Upper lobe of left lung (tissue), 6 donors: ENCODE measurements at regions not wholly inside any gene's neighbourhood (a gene's known extent, or its start where the extent isn't known, plus 50 kb on each side); places are given as distances from the start of the nearest gene placed in this dataset.
"Not testable (repeated sequence)": the region's sequence is repeated elsewhere in the genome, so short reads cannot be mapped to it uniquely, and the experiment has no call there.

Source experiments
- ATAC-seq, 2 donors: fragments of 200-7000 bp; cut with Tn5 transposase; one replicate each; pipeline ENCODE4 v1.9.1; 2022; ENCODE audit warnings: mild to moderate bottlenecking in 2 of 2, moderate library complexity in 2 of 2; ENCODE audit not compliant: low FRiP score in 2 of 2
- DNase-seq, 2 donors: peaks; one replicate each; pipeline ENCODE4 v3.0.0-alpha.2; 2019 to 2020
- H3K27ac ChIP-seq, 4 donors: fragments of 200-600 bp; sonication (generic); one replicate each; pipeline ENCODE4 v1.5.1; 2016 to 2019
- H3K27me3 ChIP-seq, 4 donors: fragments of 200-600 bp; sonication (generic); one replicate each; pipeline ENCODE4 v1.5.1; 2017 to 2019
- H3K36me3 ChIP-seq, 4 donors: fragments of 200-600 bp; sonication (generic); one replicate each; pipeline ENCODE4 v1.5.1; 2016 to 2019
- H3K4me1 ChIP-seq, 4 donors: fragments of 200-600 bp; sonication (generic); one replicate each; pipeline ENCODE4 v1.5.1; 2018 to 2019
- H3K4me3 ChIP-seq, 4 donors: fragments of 200-600 bp; sonication (generic); one replicate each; pipeline ENCODE4 v1.5.1; 2017 to 2019; ENCODE audit warnings: mild to moderate bottlenecking in 2 of 4, moderate library complexity in 1 of 4
- H3K9me3 ChIP-seq, 4 donors: fragments of 200-600 bp; sonication (generic); one replicate each; pipeline ENCODE4 v1.5.1; 2018 to 2019
- CTCF ChIP-seq, 6 experiments: fragments of 450-650 bp in 4 of 6; fragments of 200-600 bp in 2 of 6; sonication (generic) in 2 of 6; IDR thresholded peaks; one replicate each; pipeline ENCODE4 v1.5.1; 2016 to 2019; ENCODE audit warnings: antibody characterized with exemption in 6 of 6
- WGBS, 2 donors: methylation state at CpG; one replicate each; pipeline ENCODE4 v1.1.5; 2017 to 2018; 5-methylcytosine and 5-hydroxymethylcytosine counted together
- donor health status: DM: no; HTN: no; CAD: no; lungs with moderate emphysema.
- donor health status: DM: no; HTN: yes; CAD: no; lungs with severe emphysema.

GRCh38 chrX:89757767-89758166 is 163.9 kb upstream of the TGIF2LX start:
- not testable (repeated sequence) for ATAC-seq, H3K27ac ChIP-seq, H3K36me3 ChIP-seq, H3K27me3 ChIP-seq, H3K9me3 ChIP-seq, H3K4me3 ChIP-seq, DNase-seq, H3K4me1 ChIP-seq
- 0% methylated on average over 1 of the region's 1 CpG for whole genome bisulfite sequencing, 2 donors
- TF ChIP-seq CTCF (IDR thresholded peaks at IDR 0.05), result peak in 4 of 6 experiments; percentile 23 to 50 (median 38)

DNA sequence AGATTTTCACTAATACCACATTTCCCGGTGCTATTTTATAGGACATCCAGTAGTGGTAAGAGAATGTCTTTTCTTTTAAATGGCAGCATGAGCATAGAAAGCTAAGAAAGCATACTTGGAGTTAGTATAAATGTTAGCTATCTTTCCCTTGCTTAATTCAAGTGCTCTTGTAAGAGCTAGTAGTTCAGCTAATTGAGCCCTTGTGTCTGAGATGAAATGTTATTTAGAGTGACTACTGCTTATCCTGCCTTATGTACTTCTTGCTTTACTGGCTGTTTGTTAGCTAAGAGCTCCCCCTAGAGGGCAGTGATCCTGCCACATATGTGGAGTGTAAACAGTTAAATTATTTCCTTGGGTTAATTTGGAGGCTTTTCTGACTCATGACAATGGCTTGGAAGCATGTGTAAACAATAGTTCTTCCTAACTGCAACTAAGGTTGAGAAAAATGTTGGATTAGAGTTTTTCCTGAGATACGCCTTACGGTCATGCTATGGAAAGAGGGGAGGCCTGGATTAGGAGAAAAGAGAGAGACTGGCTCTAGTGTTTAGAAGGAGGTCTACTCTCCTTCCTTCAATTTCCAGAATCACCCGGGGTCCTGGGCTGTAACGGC is 162.5 kb upstream of the TGIF2LX start:
- not testable (repeated sequence) for H3K27ac ChIP-seq, ATAC-seq, H3K4me1 ChIP-seq, H3K27me3 ChIP-seq, H3K36me3 ChIP-seq, H3K9me3 ChIP-seq, DNase-seq, H3K4me3 ChIP-seq
- 64 to 88% methylated on average over 3 to 5 of the region's 5 CpGs for WGBS, 2 donors

DNA sequence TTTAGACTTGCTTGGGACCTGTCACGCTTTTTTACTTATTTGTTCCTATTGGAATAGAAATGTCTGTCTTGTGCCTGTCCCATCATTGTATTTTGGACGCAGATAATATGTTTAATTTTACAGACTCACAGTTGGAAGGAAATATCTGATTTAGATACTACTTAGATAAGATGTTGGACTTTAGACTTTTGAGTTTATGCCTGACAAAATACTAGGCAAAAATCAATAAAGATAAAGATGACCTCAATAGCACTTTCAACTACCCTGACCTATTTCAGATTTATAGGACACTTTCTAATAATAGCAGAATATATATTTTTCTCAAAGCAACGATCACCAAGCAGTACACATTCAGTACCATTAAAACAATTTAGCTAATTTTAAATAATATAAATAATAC is 150.1 kb upstream of the TGIF2LX start:
- not testable (repeated sequence) for DNase-seq, H3K27ac ChIP-seq, H3K4me1 ChIP-seq, H3K4me3 ChIP-seq, H3K36me3 ChIP-seq, ATAC-seq, H3K9me3 ChIP-seq, H3K27me3 ChIP-seq
- 71 to 73% methylated on average over 3 of the region's 3 CpGs for WGBS, 2 donors

- WGBS, 2 donors, result 90 to 91% methylated on average over 2 to 3 of the region's 3 CpGs
- H3K27ac ChIP-seq, H3K27me3 ChIP-seq, H3K36me3 ChIP-seq, DNase-seq, H3K4me3 ChIP-seq, ATAC-seq, H3K4me1 ChIP-seq, H3K9me3 ChIP-seq: not testable (repeated sequence)
These were observed 110.3 kb upstream of the TGIF2LX start for GRCh38 chrX:89811440-89811839.

GRCh38 chrX:89839723-89840122 is 82.0 kb upstream of the TGIF2LX start:
- DNase-seq, H3K4me3 ChIP-seq, H3K36me3 ChIP-seq, ATAC-seq, H3K27ac ChIP-seq, H3K27me3 ChIP-seq, H3K4me1 ChIP-seq, H3K9me3 ChIP-seq: not testable (repeated sequence)
- 83 to 86% methylated on average over 5 to 6 of the region's 6 CpGs for WGBS, 2 donors

DNA sequence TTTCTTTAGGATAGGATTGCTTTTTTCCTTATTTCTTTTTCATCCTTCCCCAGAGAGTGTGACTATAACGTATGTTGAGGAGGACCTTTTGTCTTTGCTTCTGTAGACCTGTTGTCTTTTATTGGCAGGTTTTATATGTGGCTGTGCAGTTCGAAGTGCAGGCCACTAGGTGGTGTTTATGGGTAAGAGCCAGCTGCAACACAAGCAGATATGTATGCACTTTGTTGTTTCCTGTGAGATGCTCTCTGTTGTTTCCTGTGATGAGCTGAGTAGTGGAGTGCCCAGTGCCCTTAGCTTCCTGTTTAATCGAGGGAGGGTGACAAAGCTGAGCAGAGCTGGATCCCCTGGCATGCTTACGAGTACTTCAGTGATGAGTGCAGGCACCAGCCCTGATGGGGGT is 50.0 kb upstream of the TGIF2LX start:
- WGBS, 2 donors, result 24% methylated on average over 4 of the region's 4 CpGs; no CpG with 5 or more reads in 1 of the 2 donors
- not testable (repeated sequence) for H3K27ac ChIP-seq, H3K4me3 ChIP-seq, H3K4me1 ChIP-seq, H3K36me3 ChIP-seq, H3K9me3 ChIP-seq, H3K27me3 ChIP-seq, ATAC-seq
- peak in 1 of 2 donors; percentile 22 for DNase-seq
- TF ChIP-seq CTCF (IDR thresholded peaks at IDR 0.05), result peak in 2 of 6 experiments; percentile 27 to 38
